ENCODE measurements at regions not wholly inside any gene's neighbourhood (a gene's known extent, or its start where the extent isn't known, plus 50 kb on each side); places are given as distances from the start of the nearest gene placed in this dataset.

- H3K4me3 ChIP-seq (replicated peaks in 1 of 3; ENCODE audit: low read depth in 2 of 3, low read length in 3 of 3) = no peak overlapping the region
- H4K20me1 ChIP-seq (ENCODE audit: insufficient read depth, low read length) = no peaks in the 10 kb centered on the region
- intact Hi-C loops (cut with micrococcal nuclease) = no loop called here
- Mint-ChIP-seq H3K27me3 (ENCODE audit: low read depth in 3 of 3) (peaks cover 0 to 2% (median 0%) of the 10 kb centered on the region in 3 donors), H3K9me3 (peaks cover 0 to 4% (median 0%) of the 10 kb centered on the region in 7 donors), H3K4me1 (no peaks in the 10 kb centered on the region), H3K27ac (no peak overlapping the region), H3K36me3 (no peaks in the 10 kb centered on the region), H3K4me3 (no peak overlapping the region)
- no peaks in the 10 kb centered on the region for H3K79me2 ChIP-seq (ENCODE audit: insufficient read depth, low read length)
- no peak overlapping the region for H3K9ac ChIP-seq (ENCODE audit: insufficient read depth, low read length, poor library complexity, severe bottlenecking)
- no peak for TF ChIP-seq CTCF (IDR thresholded peaks at IDR 0.05)
- no peaks in the 10 kb centered on the region for H3K27me3 ChIP-seq (ENCODE audit: control insufficient read depth in 2 of 2, insufficient read depth in 2 of 2, low read length in 2 of 2)
- H3K36me3 ChIP-seq (replicated peaks in 1 of 2; ENCODE audit: control insufficient read depth in 1 of 2, insufficient read depth in 2 of 2, low read length in 2 of 2) = no peaks in the 10 kb centered on the region
- no peaks in the 10 kb centered on the region for H3K4me1 ChIP-seq (ENCODE audit: control insufficient read depth in 1 of 2, insufficient read depth in 2 of 2, low read length in 2 of 2)
- no peaks in the 10 kb centered on the region for H3K9me3 ChIP-seq (replicated peaks in 1 of 2; ENCODE audit: control insufficient read depth in 1 of 2, insufficient read depth in 1 of 2, low read length in 2 of 2)
- no peak for DNase-seq
- no peak overlapping the region for H3K27ac ChIP-seq (ENCODE audit: low read depth in 1 of 2, low read length in 2 of 2)
- no CpG with 5 or more reads among the region's 3 CpGs for WGBS (ENCODE audit: insufficient coverage)
- H2AFZ ChIP-seq (ENCODE audit: insufficient read depth, low read depth, low read length, poor library complexity, severe bottlenecking) = no peak overlapping the region
- no peak overlapping the region for H3K4me2 ChIP-seq (replicated peaks; ENCODE audit: extremely low read depth, low read length, poor library complexity, severe bottlenecking)
Observed at GRCh38 chr11:93034031-93034722, 64.7 kb downstream of the MTNR1B start.

GRCh38 chr11:93034723-93035039 lies 65.2 kb downstream of the MTNR1B start:
- Histone ChIP-seq H3K4me3 (replicated peaks in 1 of 3; ENCODE audit: low read depth in 2 of 3, low read length in 3 of 3) (no peak overlapping the region), H3K79me2 (ENCODE audit: insufficient read depth, low read length) (no peaks in the 10 kb centered on the region), H4K20me1 (ENCODE audit: insufficient read depth, low read length) (no peaks in the 10 kb centered on the region), H3K9me3 (replicated peaks in 1 of 2; ENCODE audit: control insufficient read depth in 1 of 2, insufficient read depth in 1 of 2, low read length in 2 of 2) (no peaks in the 10 kb centered on the region), H3K36me3 (replicated peaks in 1 of 2; ENCODE audit: control insufficient read depth in 1 of 2, insufficient read depth in 2 of 2, low read length in 2 of 2) (no peaks in the 10 kb centered on the region), H2AFZ (ENCODE audit: insufficient read depth, low read depth, low read length, poor library complexity, severe bottlenecking) (no peak overlapping the region), H3K4me1 (ENCODE audit: control insufficient read depth in 1 of 2, insufficient read depth in 2 of 2, low read length in 2 of 2) (no peaks in the 10 kb centered on the region), H3K9ac (ENCODE audit: insufficient read depth, low read length, poor library complexity, severe bottlenecking) (no peak overlapping the region), H3K27me3 (ENCODE audit: control insufficient read depth in 2 of 2, insufficient read depth in 2 of 2, low read length in 2 of 2) (no peaks in the 10 kb centered on the region), H3K4me2 (replicated peaks; ENCODE audit: extremely low read depth, low read length, poor library complexity, severe bottlenecking) (no peak overlapping the region), H3K27ac (ENCODE audit: low read depth in 1 of 2, low read length in 2 of 2) (no peak overlapping the region)
- Mint-ChIP-seq H3K4me3 (no peak overlapping the region), H3K9me3 (peaks cover 0 to 4% (median 0%) of the 10 kb centered on the region in 7 donors), H3K4me1 (no peaks in the 10 kb centered on the region), H3K36me3 (no peaks in the 10 kb centered on the region), H3K27ac (no peak overlapping the region), H3K27me3 (ENCODE audit: low read depth in 3 of 3) (peaks cover 0 to 2% (median 0%) of the 10 kb centered on the region in 3 donors)
- no peak for TF ChIP-seq CTCF (IDR thresholded peaks at IDR 0.05)
- DNase-seq = no peak
- no CpG with 5 or more reads among the region's 1 CpG for WGBS (ENCODE audit: insufficient coverage)
- intact Hi-C loops (cut with micrococcal nuclease) = no loop called here
